ENCODE measurements at regions not wholly inside any gene's neighbourhood (a gene's known extent, or its start where the extent isn't known, plus 50 kb on each side); places are given as distances from the start of the nearest gene placed in this dataset.

DNA sequence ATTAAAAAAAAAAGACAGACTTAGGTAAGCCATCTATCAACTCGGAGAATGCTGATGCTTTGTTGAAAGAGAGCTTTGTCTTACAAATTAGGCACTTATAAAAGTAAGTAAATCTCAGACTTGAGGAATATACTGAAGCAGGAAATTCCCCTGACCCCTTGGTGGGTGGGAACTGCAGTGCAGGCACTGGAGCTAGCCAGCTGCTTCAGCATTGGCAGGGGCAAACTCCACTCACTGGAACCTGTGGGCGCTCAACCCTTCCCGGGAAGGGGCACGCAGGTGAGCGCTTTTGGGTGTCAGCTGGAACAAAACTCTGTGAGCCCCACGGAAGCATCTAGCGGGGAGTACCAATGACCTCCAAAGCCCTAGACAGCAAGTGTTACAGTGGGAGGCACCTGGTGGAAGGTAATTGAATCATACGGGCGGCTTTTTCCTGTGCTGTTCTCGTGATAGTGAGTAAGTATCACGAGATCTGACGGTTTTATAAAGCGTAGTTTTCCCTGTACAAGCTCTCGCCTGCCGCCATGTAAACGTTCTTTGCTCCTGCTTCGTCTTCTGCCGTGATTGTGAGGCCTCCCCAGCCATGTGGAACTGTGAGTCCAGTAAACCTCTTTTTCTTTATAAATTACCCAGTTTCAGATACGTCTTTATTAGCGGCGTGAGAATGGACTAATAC is 628.0 kb upstream of the CDH18 start:
- H3K27ac ChIP-seq = no peak overlapping the region

DNA sequence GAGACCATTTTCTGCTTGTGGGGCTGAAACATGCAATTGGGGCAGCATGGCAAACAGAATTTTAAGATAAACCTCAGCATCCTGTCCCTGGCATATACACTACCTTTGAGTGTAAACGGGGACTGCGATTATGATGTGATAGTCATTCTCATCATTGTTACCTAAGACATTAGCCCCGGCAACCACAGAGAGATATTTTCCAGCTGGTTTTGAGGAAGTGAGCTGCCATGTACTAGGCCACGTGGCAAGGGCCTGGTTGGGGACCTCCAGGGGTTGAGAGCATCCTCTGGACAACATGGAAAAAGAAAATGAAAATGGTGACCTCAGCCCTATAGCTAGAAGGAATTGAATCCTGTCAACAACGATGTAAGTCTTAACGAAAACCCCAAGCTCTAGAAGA is 623.6 kb upstream of the CDH18 start:
- no peak overlapping the region for H3K27ac ChIP-seq
- no peak overlapping the region for H3K4me3 ChIP-seq

More for the DNA sequence above, 628.0 kb upstream of the CDH18 start:
- no peak overlapping the region for H3K4me3 ChIP-seq

DNA sequence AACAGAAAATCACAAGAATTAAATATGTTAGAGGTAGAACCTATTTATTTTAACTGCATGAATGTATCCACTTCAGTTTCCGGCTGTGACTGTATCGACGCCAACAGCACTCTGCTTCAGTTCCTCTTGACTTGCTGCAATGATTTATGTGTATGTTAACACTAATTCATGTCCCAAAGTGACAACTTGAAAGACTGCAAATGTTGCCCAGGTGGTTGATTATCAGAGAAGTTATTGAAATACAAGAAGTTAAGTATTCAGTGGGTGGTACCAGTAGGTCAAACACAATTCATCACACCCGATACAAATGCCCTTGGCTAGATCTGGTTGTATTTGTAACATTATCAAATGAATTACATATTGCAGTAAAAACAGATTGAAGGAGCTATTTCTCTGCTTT is 622.7 kb upstream of the CDH18 start:
- Histone ChIP-seq H3K27ac (no peak overlapping the region), H3K4me3 (no peak overlapping the region)

DNA sequence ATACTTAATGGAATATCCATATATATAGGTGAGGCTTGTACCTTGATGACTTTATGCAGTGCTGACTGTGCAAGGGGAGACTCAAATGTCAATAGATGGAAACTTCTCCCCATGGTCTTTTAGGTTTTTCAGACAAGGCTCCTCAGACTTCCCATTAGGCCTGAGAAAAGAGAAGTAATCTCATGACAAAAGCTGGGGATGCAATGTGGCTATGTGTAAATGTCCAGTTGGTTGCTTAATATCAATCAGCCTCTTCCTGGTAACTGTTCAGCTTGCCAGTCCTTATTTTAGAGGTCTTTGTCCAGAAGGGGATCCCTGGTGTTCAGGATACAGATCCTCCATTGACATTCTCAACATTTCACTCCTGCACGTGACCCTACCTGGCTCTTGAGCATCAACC is 621.1 kb upstream of the CDH18 start:
- H3K27ac ChIP-seq = no peak overlapping the region
- H3K4me3 ChIP-seq = no peak overlapping the region

DNA sequence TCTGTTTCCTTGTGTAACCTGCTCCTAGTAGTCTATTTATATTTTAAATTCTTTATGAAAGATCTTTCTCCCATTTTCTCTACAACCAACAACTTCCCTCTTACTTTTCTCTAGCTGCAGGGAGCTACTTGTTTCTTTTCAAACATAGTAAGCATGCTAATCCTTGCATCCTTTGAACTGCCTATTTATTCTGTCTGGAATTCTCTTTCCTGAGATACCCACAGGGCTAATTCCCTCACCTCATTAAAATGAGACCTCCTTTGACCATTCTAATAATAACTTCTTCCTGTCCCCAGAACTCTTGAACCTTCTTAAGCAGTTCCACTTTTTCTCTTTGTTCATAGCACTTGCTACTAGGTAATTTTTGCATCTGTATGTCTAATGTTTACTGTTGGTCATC is 620.6 kb upstream of the CDH18 start:
- Histone ChIP-seq H3K4me3 (no peak overlapping the region), H3K27ac (no peak overlapping the region)

DNA sequence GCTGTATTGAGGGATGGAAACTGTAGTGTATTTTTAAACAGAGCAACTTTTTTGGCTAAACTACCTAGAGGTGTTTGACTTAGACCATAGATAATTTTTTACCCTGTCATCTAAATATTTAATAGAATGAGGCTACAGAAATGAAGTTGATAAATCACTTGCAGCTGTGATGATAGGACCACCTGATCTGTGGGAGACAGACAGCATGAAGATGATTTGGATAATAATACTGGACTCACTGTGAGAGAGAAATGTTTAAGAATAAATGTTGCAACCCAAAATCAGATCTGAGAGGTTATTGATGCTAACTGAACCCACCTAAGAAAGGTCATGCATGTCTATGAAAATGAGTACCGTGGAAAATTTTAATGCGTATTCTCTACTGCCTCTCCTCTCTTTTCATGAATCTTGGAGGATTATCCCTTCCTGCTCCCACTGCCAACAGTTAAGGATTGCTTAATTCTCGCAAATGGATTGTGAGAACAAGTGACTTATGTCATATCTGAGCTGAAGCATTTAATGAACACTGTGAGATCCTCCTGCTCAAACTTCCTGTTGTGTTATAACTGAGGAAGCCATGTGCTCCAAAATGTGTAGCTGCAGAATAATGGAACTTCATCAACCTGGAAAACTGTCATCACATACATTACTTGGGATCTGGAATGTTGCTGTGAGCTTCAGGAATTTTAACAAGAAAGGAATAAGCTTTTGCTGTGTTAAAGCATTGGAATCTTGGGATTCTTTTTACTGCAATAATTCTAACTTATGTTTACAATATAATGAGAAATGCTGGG is 617.9 kb upstream of the CDH18 start:
- no peak overlapping the region for H3K4me3 ChIP-seq
- no peak overlapping the region for H3K27ac ChIP-seq

DNA sequence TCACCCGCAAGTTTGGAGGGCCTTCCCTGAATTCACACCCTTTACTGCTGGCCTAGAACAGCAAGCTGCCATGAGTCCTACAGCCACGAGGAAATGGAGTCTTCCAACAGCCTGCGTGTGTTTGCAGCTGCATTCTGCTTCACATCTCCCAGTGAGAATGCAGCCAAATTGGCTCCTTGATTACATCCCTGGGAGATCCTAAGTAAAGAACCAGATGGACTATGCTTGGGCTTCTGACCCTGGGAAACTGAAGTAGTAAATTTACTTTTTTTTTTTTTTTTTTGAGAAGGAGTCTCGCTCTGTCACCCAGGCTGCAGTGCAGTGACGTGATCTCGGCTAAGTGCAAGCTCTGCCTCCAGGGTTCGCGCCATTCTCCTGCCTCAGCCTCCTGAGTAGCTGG is 617.0 kb upstream of the CDH18 start:
- no peak overlapping the region for H3K4me3 ChIP-seq
- no peak overlapping the region for H3K27ac ChIP-seq

DNA sequence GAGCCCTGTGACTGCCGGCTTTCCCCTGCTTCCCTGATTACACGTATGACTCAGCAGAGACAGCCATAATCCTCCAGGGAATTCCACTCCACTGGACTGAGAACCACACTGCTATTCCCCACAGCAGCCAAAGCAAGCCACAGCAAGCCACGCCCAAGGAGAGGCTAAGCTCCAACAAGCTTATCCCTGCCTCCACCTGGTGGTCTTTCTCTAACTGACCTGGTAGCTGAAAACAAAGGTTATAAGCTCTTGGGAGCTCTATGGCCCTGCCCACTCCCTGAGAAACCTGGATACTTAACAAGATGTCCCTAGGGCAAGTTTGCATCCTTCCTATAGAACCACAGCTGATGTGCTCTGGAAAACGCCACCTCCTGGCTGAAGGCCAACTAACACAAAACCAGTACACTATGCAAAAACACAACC is 613.7 kb upstream of the CDH18 start:
- no peak overlapping the region for H3K4me3 ChIP-seq
- no peak overlapping the region for H3K27ac ChIP-seq

DNA sequence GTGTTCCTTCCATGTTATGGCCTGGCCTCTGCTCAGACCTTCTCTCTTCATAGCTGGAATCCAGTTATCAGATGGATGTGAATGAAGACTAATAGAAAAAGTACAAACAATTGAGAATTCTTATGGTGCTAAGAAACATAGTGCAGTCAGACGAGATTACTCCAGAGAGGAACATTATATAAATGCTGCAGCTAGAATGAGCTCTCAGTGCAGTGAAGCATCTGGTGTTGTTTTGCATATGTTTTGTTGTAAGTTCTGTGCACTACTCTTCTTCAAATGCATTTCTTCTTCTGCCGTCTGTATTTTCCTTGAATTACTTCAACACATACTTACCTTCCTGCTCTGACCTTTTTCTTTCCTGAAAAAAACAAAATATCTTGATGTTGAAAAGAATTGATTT is 602.4 kb upstream of the CDH18 start:
- Histone ChIP-seq H3K27ac (no peak overlapping the region), H3K4me3 (no peak overlapping the region)

DNA sequence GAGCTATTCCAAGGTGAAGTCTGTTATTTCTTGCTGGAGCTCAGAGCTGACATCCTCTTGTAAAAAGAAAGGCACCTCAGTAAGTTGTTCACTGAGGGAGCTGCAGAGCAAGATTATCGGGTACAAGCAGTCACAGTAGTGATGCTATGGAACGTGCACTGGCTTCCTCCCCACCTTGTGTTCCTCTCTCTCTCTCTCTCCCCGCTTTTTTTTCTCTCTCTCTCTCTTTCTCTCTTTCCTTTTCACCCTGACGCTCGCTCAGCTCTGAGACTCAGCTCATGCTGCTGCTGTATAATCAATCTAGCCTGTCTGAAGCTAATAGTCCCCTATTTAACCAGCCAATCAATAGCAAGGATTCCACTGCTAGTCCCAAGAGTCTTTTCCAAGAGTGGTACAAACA is 587.6 kb upstream of the CDH18 start:
- no peak overlapping the region for H3K27ac ChIP-seq
- no peak overlapping the region for H3K4me3 ChIP-seq

DNA sequence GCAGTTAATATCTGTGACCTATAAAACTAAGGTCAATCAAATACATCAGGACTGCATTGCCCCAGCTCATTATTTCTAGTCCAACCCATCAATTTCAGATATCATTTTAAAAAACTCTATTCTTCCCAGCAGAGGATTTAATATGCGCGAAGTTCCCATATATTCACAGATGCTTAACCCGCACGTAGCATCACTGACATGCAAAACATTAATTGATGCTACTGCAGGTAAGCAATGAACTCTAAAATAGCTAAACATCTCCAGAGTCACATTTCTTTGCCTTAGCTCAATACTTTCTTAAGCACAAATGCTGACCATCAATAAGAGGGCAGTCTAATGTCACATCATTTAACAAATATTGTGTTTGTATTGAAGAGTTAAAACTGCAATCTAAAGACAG is 586.6 kb upstream of the CDH18 start:
- Histone ChIP-seq H3K27ac (no peak overlapping the region), H3K4me3 (no peak overlapping the region)

DNA sequence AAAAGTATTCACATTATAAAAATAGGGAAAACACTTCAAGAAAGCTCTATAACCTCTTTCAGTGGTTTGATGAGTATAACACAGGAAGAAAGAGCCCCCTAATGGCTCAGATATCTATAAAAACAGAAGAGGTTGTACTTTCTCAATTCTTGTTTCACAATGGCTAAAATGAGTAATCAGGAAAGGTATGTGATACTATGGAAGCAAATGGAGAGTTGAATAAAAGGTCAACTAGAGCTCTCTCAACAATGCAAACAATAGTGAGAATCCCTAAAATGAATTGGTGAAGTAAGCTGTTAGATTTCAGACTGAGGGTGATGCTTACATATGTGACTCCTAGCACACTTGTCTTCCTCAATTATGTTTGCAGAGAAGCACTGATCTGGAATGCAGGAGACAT is 584.6 kb upstream of the CDH18 start:
- Histone ChIP-seq H3K4me3 (no peak overlapping the region), H3K27ac (no peak overlapping the region)

DNA sequence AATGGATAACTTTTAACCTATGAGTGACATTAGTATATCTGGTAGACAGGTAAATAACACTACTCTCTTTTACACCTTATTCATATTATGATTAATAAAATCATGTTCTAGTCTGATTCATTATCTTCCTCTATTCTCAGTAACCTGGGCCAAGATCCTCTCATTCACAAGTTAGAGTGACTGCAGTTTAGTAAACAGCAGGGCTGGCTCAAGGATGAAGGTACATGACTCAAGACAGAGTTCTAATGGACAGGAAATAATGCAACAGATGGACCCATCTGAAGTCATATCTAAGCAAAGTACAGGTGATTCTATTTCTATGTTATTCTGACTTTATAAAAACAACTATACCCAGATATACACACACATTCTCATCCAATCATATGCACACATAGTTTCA is 582.5 kb upstream of the CDH18 start:
- Histone ChIP-seq H3K4me3 (no peak overlapping the region), H3K27ac (no peak overlapping the region)

DNA sequence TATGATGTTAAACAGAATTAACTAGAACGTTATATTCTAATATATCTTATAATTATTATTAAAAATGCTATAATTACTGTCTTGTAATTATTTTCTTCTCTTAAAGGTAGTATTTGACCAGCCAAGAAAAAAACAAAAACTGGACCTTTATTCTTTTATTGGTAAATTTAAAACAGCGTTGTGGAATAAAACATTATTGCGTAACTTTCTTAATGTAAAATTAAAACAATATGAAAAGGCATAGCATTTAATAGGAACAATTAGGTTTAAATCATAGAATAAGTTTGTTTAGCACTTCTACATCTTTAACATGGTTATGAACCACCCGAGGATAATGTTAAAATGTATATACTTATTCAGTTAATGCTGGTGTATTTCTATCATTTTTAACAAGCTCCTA is 574.5 kb upstream of the CDH18 start:
- Histone ChIP-seq H3K4me3 (no peak overlapping the region), H3K27ac (no peak overlapping the region)

DNA sequence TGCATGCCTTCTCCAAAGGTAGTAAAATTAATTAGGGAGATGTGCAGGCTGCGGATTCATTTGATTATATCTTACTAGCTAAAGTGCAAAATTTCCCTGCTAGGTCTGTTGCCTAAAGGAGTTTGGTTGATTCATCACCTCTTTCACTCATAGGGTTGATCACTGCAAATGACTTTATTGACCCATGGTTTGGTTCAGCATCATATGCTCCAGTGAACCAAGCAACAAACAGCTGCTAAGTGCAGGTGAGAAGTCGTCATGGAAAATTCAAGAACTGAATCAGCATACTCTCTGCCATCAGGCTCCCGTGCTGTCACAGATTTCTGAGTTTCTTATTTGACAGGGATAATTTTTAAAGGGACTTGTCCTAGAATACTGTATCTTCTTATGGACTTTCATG is 571.8 kb upstream of the CDH18 start:
- Histone ChIP-seq H3K27ac (no peak overlapping the region), H3K4me3 (no peak overlapping the region)

DNA sequence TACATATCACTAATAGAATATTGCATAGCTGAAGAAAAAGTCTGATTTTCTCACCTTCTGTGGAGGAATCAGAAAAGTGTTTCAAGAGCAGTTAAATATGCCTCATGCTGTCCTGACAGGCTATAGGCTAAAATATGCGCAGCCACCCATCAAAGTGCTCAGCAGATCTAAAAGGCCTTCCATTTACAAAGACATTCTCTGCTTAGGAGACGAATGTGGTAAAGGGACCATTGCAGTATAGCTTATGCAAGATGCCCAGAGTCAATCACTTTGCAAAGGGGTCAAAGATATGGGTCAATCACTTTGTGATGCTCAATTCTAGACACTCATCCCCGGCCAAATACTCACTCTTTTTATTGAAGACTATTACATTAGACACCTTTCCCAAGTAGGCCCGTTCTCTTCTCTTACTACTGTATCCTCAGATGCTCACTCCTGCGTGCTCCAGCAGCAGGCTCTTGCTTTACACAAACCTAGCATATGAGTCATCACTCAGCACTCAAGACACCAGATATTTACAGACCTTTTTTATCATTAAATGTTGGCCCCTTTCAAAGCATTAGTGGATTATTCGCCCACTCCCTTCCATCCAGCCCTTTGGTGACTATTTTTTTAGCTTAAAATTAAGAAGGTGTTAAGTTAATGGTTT is 568.2 kb upstream of the CDH18 start:
- no peak overlapping the region for H3K27ac ChIP-seq

DNA sequence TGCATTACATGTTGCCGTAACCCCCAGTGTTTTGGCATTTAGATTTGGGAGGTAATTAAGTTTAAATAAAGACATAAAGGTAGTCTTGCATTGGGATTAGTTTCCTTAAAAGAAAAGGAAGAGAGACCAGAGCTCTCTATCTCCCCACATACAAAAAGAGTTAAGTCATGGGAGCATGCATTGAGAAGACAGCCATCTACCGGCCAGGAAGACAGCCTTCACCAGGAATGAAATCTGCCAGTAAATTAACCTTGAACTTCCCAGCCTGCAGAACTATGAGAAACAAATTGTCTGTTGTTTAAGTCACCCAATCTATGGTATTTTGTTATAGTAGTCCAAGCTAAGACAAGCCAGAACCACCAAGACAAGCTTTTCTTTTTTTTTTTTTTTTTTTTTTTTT is 567.0 kb upstream of the CDH18 start:
- Histone ChIP-seq H3K4me3 (no peak overlapping the region), H3K27ac (no peak overlapping the region)

More for the DNA sequence above, 568.2 kb upstream of the CDH18 start:
- no peak overlapping the region for H3K4me3 ChIP-seq

DNA sequence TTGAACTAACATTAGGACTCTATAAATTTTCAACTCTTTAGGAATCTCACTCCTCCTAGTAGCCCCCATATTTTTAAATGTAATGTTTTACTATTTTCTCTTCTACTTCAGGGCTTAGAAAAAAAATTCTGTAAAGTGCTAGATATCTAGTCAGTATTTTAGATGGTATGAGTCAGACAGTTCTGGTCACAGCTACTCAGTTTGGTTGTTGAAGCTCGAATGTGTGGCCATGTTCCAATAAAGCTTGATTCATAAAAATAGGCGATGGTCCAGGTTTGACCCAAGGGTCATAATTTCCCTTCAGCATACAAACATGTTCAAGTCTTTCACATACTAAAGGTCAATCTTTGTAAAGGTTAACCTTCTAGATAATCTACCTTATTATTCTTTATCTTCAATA is 566.0 kb upstream of the CDH18 start:
- Histone ChIP-seq H3K4me3 (no peak overlapping the region), H3K27ac (no peak overlapping the region)

DNA sequence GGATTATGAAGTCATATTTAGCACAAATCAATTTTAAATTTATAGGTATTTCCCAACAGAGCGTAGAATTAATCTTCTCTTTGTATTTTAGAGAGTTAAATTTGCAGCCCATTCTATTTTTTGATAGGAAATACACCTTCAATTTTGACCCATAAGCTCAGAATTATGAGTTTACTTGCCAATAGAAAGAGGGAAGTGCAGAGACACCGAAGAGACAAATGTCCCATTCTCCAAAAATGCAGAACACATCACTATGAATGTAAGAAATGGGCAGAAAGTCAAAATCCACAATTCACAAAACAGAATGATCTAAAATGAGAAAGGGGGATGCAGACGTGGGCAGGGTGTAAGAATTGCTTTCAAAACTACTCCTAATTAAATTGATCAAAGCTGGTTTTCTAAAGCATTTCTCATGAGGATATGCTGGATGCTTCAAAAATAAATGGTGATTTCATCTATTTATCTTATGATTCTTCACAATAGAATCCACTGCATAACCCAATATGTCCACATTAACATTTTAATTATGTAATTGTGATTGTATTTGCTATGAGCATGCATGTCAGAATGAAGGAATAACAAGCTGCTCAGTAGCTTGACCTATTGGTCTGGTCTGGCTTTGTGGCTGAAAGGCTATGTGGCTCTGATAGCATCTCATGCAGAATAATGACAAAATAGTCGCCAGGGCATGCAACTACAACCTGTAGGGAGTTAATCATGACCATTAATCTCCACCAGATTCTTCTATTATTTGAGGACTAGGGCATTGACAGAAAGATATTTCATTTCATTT is 550.1 kb upstream of the CDH18 start:
- no peak overlapping the region for H3K27ac ChIP-seq
- no peak overlapping the region for H3K4me3 ChIP-seq

DNA sequence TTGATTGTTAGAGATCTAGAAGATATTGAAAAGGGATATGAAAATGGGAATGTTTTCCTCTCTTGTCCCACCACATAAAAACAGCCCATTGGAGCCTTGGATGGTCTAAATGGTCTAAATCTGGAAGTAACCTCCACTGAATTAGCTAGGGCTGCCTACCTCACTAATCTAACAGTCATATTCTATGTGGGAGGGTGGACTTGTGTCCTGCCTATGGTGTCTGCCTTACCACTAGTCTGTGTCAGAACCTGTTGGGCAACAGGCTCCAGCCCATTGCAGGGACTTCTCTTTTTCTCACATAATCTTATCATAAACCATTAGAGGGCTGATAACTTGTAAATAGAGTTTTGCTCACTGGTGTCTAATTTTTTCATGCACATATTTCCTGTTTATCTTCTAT is 548.8 kb upstream of the CDH18 start:
- H3K27ac ChIP-seq = no peak overlapping the region
- no peak overlapping the region for H3K4me3 ChIP-seq

Data from skin epidermis (tissue), 12 donors.